DMS153 treated with DMSO at 0.1 percent for 48 hours (cell line): ENCODE measurements at regions not wholly inside any gene's neighbourhood (a gene's known extent, or its start where the extent isn't known, plus 50 kb on each side); places are given as distances from the start of the nearest gene placed in this dataset.

Experiments used
- DNase-seq: peaks from one replicate; lab custom pipeline; 2025; ENCODE audit not compliant: unreplicated experiment; lab: John Stamatoyannopoulos, UW

DNA sequence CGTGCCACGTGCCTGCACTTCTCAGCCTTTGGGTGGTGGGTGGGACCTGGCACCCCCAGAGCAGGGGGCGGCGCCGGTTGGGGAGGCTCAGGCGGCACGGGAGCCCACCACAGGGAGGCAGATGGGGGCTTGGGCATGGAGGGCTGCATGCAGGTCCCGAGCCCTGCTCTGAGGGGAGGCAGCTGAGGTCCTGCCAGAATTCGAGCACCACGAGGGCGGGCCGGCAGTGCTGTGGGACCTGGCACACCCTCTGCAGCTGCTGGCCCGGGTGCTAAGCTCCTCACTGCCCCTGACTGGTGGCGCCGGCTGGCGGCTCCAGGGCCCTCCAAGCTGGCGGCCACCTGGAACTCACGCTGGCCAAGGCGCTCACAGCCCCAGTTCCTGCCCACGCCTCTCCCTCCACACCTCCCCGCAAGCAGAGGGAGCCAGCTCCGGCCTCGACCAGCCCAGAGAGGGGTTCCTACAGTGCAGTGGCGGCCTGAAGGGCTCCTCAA is 1176.8 kb upstream of the GYPC start:
- no peak for DNase-seq

DNA sequence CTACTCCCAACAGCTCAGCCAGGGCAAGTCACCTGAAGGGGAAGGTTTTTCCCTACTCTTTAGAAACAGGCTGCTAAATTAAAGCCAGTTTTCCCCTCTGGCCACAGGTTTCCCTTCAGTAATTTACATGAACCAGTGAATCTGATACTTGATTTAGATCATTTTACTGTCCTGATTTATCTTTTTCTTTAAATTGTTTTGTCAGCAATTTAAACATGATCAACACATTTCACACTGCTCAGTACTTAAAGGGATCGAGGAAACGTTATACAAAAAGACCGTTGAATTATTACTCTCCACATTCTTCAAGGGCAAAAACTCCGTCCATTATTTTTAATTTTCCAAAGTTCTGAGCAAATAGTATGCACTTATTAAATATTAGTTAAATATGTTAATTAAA is 1165.7 kb upstream of the GYPC start:
- DNase-seq: no peak

DNA sequence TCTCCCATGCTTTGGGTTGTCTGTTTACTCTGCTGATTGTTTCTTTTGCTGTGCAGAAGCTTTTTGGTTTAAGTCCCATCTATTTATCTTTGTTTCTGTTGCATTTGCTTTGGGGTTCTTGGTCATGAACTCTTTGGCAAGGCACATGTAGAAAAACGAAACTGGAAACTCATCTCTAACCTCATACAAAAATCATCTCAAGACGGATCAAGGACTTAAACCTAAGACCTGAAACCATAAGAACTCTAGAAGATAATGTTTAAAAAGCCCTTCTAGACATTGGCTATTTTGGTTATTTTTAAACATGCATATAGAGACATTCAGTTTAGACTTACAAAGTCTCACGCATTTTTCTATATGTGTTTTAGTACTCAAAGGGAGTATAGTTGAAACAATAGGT is 1164.3 kb upstream of the GYPC start:
- no peak for DNase-seq

DNA sequence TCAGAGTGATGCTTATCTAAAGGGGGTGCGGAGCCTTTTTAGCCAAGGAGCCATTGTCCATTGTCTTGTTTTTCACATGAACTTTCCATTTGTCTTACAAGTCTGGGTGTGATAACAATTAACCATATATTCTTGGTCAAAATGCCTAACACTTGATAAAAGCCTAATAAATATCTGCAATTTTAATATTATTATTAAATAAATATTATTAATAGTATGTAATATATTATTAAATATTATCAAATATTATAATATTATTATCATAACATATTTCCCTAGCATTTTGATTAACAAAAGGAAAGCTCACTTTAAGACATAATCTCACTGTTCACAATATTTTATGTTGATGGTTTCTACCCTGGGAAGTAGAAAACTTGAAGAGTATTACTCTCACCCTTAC is 1143.6 kb upstream of the GYPC start:
- DNase-seq: no peak

DNA sequence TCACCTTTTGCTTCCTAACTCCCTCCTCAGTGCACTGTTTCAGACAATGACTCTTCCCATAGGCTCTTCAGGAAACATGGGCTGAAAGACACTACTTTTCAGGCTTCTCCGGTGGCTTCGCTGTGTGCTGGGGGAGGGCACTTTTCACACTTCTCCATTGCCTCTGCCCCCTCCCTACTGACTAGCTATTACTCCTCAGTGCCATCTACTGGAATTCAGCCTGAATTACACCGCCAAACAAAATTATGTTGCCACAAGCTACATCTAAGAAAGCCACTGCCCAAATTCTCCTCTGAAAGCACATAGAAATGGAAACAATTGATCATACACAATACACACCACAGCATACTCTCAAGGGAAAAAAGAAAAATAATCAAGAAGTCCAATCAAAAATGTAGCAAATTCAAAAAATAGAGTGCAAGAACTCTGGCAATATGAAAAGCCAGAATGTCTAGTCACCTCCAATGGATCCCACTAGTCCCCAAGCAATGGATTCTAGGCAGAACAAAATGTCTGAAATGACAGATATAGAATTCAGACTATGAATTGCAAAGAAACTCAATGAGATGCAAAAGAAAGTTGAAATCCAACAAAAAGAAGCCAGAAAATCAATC is 1139.4 kb upstream of the GYPC start:
- peak; percentile 40 for DNase-seq

DNA sequence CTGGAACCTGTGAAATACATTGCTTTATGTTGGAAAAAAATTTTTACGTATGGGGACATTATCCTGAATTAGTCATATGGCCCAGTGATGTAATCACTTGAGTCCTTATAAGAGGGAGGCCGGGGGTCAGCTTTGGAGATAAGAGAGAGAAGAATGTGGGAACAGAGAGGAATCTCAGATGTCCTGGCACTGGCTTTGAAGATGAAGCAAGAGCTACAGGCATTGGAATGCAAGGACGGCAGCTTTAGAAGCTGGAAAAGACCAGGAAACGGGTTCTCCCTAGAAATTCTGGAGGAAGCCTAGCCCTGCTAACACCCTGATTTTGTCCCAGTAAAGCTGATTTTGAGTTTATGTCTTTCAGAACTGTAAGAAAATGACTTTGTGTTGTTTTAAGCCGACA is 1129.9 kb upstream of the GYPC start:
- no peak for DNase-seq

DNA sequence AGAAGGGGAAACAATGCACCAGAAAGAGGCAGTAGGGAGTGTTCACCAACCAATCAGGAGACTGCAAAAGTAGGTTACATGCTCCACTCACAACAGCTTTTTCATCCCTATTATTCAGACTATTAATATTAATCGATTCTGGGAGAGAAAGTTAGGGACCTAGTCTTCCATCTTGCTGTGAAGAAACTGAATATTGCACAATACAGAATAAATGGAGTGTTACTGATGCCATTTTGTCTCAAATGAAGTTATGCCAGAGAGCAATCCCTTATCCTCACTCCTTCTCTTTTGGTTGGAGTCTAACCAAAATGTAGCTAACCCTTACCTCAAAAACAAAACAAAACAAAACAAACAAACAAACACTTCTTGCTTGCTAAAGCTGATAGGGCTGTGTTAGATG is 1120.9 kb upstream of the GYPC start:
- DNase-seq: no peak

DNA sequence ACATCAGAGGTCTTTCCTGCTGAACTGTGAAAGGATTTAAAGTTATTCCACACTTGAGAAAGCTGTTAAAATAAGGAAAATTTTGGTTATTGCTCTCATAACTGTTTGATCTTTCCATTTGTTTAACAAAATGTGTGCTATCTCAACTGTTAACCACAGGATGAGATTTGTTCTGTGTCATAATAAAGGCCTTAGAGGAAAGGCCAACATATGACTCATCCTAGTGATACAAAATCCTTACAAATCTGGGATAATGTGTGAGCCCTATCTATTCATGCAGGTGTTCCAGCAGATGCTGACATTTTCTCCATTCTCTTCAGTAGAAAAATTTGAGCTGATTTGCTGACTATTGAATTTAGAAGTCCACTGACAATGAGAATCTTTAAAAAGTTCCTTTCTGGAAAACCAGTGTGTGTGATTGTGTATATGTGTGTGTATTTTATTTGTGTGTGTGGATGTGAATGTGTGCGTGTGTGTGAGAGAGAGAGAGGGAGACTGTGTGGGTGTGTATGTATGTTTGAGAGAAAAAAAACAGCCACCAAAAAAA is 1111.9 kb upstream of the GYPC start:
- DNase-seq: no peak

DNA sequence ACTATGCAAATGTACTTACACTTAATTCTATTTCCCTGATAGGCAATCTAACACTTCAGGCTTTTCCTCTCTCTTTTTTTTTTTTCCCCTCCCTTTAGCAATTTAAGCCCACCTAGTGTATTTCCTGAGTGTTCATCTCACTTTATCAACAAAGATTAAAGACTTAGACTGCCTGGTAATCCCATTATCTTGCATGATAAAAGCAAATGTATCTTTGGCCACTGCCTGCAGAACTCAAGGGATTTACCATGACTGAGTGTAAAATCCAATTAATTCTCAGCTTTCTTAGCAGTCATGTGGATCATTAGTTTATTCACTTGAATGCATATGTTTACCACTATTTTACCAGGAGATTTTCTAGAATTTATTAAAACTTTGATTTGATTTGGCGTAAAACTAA is 1102.2 kb upstream of the GYPC start:
- no peak for DNase-seq

DNA sequence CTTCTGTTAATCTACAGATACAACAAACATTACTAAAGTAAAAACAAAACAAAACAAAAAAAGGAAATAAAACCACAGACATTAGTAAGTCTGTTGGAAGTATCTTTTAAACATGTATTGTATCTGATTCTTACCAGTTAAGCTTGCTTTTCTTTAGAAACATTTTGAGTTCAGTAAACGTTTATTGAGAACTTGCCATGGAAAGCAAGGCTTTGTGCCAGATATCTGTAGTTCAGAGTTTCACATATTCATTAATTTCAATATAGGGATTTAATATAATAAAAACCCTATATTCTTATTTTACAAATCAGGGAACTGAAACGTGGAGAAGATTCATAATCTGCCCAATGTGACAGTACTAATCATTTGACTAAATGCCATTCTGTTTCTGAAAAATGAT is 1101.0 kb upstream of the GYPC start:
- DNase-seq: no peak

DNA sequence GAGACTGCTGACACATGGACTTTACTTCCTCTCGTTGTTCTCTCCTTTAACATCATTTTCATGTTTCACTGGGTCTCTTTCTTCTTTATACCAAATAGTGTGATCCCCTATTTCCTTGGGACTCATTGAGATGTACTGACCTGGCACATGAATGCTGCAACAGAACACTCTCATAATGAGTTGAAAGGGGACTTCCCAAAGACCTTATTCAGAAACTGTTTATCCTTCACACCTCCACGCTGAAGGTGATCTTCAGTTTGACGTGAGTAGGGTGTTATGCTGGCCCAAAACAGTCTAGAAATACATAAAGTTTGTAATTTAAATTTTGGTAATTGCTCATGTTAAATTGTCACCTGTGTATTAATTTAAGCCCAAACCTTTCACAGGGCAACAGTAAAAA is 1096.8 kb upstream of the GYPC start:
- no peak for DNase-seq

DNA sequence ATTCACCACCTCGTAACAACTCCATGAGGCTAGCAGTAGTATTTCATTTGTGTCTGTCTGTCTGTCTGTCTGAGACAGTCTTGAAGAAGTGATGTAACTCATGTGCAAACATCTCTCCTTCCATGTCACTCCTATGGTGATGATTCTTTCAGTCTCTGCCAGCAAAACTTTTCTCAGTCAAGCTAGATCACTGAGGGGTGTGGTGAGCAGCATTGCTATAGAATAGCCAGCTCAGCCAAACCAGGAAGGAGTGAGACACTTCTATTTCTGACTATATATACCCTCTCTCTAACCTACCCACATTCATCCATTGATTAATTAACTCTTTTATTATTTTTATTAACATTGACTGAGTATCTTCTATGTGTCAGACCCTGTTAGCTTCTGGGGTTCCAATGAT is 1095.1 kb upstream of the GYPC start:
- DNase-seq: no peak

DNA sequence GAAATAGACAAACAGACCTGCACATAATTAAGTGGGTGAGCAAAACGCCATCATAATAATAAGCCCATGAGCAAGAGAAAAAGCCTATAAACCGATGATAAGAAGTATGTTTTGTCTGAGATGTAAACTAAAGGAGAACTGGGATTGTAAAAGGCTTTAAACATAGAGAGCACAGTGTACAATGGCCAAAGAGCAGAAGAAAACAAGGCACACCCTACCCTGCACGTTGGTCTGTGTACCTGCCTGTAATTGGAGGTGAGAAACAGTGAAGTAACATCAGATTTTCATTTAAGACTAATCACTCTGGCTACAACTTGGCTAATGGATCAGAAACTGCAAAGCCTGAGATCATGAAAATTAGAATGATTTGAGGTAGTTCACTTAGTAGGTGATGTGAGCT is 1094.7 kb upstream of the GYPC start:
- no peak for DNase-seq

DNA sequence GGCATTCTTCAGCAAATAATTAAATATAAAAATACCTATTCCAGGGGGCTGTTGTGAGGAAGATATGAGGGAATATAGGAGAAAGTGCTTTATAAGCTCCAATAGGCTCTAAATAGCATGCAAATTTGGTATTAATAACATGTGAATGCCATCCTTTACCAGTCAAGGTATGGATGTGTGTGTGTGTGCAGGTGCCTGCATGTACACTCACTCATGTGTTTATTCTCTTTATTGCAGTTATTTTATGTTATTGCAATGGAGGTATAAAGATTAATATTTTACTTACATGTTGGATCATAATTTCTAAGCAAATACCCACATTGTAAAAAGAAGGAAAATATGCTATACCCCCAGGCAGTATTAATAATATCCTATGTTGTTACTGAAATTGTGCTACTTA is 1093.0 kb upstream of the GYPC start:
- DNase-seq: no peak

DNA sequence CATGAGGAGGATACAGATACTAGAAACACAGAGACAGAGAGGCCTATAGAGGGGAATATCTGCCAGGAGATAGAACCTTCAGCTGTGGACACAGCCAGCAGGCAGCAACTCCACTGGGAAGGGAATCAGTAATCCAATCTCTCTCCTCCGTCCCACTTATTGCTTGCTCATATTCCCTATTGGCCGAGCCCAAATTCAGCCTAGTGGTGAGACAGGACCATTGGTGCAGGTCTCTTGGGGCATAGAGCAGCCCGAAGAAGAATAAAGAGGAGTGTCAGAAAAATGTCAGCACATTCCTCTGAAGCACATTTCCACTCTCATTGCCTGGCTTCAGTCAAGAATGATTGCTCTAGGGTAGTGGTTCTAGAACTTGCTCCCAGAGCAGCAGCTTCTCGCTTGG is 1091.5 kb upstream of the GYPC start:
- DNase-seq: no peak

DNA sequence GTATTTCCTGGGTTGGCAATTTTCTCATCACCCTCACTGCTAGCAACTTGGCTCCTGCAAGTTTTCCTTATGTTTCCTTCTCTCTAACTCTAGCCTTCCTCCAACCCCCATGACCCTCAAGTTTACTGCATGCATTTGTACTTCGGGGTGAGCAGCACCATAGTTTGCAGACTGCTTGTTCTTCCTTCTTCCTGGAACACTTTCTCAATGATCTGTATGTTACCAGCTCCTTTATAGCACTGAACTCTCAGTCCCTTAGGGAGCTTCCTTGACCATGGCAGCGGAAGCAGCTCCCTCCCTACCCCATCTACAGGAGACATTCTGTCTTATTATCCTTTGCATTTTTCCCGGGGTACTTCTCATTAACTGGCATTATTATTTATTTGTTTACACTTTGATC is 1089.5 kb upstream of the GYPC start:
- DNase-seq: no peak

DNA sequence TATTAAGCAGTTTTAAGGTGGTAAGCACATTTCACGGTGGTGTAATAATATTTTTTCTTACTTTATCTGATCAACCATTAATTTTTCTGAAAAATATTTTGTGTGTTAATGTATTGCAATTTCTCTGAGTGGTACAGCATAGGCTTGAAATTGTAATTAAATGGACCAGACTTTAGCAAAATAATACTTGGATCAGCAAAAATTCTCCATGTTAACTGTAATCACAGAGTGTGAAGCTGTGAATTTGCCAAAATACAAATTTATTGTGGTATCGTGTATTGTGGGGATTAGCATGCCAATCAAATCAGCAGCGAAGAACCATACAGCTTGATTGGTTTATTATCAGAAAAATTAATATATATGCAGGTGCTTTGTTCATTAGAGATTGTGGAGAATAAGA is 1088.9 kb upstream of the GYPC start:
- DNase-seq: no peak

DNA sequence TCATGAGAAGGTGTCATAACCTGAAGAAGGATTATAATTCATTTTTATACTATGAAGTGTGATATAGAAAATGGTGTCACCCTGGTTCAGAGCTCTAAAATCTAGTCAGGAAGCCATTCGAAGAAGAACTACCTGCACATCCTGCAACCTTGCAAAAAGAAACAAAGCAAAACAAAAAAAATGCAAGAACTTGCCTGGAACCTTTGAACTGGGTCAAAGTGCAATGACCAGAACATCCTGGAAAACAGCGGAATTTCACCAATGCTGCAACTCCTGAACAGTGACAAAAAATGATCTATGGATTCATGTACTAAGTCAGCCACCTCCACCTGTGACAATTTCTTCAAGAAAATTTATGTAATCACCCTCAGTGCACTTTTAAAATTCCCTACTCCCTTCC is 1083.3 kb upstream of the GYPC start:
- no peak for DNase-seq

DNA sequence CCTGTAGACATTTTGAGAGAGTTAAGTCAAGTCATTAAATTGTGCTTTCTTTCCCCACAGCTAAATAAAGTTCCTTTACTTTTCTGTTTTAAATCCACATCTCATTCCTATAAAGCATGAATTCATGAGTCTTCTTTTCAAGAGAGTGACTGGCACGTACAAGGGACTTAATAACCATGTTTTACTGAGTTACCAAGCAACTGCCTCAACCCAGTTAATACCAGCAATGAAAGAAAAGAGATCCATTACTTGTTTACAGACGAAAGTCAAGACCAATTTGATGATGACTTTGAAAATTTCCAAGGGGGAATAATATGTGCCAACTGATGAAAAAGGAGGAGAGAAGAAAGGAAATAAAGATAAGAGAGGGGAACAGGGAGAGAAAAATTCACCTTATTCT is 1082.5 kb upstream of the GYPC start:
- no peak for DNase-seq

DNA sequence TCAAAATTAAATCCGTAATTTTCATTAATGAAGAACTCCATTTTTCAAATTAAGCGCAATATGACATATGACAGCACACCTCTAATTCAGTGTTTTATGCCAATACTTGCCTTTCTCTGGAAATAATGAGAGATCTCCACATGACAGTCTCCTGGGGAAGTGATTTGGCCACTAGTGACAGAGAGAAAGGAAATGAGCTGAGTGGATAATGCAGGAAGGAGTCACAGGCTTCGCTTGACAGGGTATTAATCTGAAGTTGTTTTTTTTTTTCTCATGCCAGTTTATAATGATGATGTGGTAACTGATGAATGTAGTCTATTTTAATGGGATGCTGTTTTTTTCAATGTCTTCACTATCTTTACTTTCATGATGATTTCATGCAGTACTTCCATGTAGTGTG is 1079.4 kb upstream of the GYPC start:
- no peak for DNase-seq

DNA sequence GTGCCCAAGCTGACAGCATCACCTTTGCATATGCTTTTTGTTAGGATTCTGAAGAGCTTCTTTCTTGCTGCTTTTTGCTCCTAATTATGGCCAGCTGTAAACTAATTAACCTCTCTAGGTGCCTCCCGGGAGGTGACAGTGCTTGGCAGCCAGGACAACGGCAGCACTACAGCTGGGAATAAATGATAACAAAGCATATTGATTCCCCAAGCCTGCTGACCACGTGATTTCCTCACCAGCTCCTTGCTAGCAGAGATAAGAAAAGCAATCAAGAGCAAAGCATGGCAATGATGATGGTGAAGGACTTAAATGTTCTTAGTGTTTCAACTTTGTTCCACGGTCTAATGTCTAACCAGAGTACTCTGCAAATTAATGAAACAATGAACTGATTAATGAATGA is 1074.4 kb upstream of the GYPC start:
- DNase-seq: no peak

DNA sequence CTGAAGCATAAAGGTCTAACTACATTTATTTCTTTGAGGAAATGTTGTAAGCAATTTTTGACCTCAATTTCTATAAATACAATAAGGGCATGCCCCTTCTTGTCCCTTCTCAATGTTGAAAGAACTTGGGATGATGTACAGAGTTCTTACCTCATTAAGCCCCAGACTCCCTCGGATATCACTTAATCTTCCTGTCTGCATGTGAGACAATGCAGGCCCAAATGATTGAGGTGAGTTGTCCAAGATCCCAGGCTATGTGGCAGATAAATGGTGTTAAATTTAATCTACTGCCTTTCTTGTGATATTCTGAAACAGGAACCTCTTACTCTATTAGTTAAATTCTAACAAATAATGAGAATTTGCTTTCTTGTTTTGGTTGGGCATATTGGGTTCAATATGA is 1073.4 kb upstream of the GYPC start:
- no peak for DNase-seq

DNA sequence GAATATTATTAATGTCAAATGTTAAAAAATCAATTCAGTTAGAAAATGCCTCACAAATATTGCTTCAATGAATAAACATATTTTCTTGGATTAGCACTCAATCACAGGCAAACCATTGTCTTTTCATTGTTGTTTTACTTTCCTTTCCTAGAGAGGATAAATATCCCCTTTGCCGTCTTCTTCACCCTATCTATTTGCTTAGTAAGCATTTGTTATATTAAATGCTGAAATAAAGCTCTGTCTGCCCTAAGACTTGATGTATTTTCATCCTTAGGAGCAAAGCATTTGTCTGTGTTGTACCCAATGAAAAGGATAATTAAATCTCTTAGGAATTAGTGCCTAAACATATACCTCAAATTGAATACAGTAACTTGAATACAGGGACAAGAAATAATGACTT is 1071.2 kb upstream of the GYPC start:
- DNase-seq: no peak
